ENCODE measurements at regions not wholly inside any gene's neighbourhood (a gene's known extent, or its start where the extent isn't known, plus 50 kb on each side); places are given as distances from the start of the nearest gene placed in this dataset.

GRCh38 chr1:38291336-38291735, 244.7 kb upstream of the POU3F1 start:
- DNase-seq (ENCODE audit: extremely low spot score, unreplicated experiment) = no peak
- Mint-ChIP-seq H3K4me1 (ENCODE audit: unreplicated experiment) (no peaks in the 10 kb centered on the region), H3K9me3 (ENCODE audit: unreplicated experiment) (no peaks in the 10 kb centered on the region), H3K36me3 (ENCODE audit: unreplicated experiment) (no peaks in the 10 kb centered on the region), H3K4me3 (ENCODE audit: unreplicated experiment) (no peak overlapping the region), H3K27ac (ENCODE audit: unreplicated experiment) (no peak overlapping the region), H3K27me3 (ENCODE audit: unreplicated experiment) (peaks cover 12% of the 10 kb centered on the region)
- no peak for TF ChIP-seq CTCF (IDR thresholded peaks at IDR 0.05)

GRCh38 chr1:38289034-38289433, 242.4 kb upstream of the POU3F1 start:
- no peak for TF ChIP-seq CTCF (IDR thresholded peaks at IDR 0.05)
- H3K27ac Mint-ChIP-seq (ENCODE audit: unreplicated experiment) = no peak overlapping the region
- no peak overlapping the region for H3K4me3 Mint-ChIP-seq (ENCODE audit: unreplicated experiment)
- DNase-seq (ENCODE audit: extremely low spot score, unreplicated experiment) = peak; percentile 54
- H3K9me3 Mint-ChIP-seq (ENCODE audit: unreplicated experiment) = no peaks in the 10 kb centered on the region
- no peaks in the 10 kb centered on the region for H3K36me3 Mint-ChIP-seq (ENCODE audit: unreplicated experiment)
- H3K4me1 Mint-ChIP-seq (ENCODE audit: unreplicated experiment) = no peaks in the 10 kb centered on the region
- peaks cover 10% of the 10 kb centered on the region for H3K27me3 Mint-ChIP-seq (ENCODE audit: unreplicated experiment)

GRCh38 chr1:38287547-38287946, 241.0 kb upstream of the POU3F1 start:
- DNase-seq (ENCODE audit: extremely low spot score, unreplicated experiment) = no peak
- Mint-ChIP-seq H3K27ac (ENCODE audit: unreplicated experiment) (no peak overlapping the region), H3K4me1 (ENCODE audit: unreplicated experiment) (no peaks in the 10 kb centered on the region), H3K36me3 (ENCODE audit: unreplicated experiment) (no peaks in the 10 kb centered on the region), H3K4me3 (ENCODE audit: unreplicated experiment) (no peak overlapping the region), H3K9me3 (ENCODE audit: unreplicated experiment) (no peaks in the 10 kb centered on the region), H3K27me3 (ENCODE audit: unreplicated experiment) (peaks cover 8% of the 10 kb centered on the region)
- no peak for TF ChIP-seq CTCF (IDR thresholded peaks at IDR 0.05)

GRCh38 chr1:38287036-38287435, 240.4 kb upstream of the POU3F1 start:
- no peak for TF ChIP-seq CTCF (IDR thresholded peaks at IDR 0.05)
- no peaks in the 10 kb centered on the region for H3K9me3 Mint-ChIP-seq (ENCODE audit: unreplicated experiment)
- H3K4me3 Mint-ChIP-seq (ENCODE audit: unreplicated experiment) = no peak overlapping the region
- peak; percentile 66 for DNase-seq (ENCODE audit: extremely low spot score, unreplicated experiment)
- no peak overlapping the region for H3K27ac Mint-ChIP-seq (ENCODE audit: unreplicated experiment)
- H3K36me3 Mint-ChIP-seq (ENCODE audit: unreplicated experiment) = no peaks in the 10 kb centered on the region
- peaks cover 7% of the 10 kb centered on the region for H3K27me3 Mint-ChIP-seq (ENCODE audit: unreplicated experiment)
- H3K4me1 Mint-ChIP-seq (ENCODE audit: unreplicated experiment) = no peaks in the 10 kb centered on the region

- peak; percentile 77 for DNase-seq (ENCODE audit: extremely low spot score, unreplicated experiment)
- no peaks in the 10 kb centered on the region for H3K36me3 Mint-ChIP-seq (ENCODE audit: unreplicated experiment)
- H3K27ac Mint-ChIP-seq (ENCODE audit: unreplicated experiment) = no peak overlapping the region
- H3K9me3 Mint-ChIP-seq (ENCODE audit: unreplicated experiment) = peaks cover 5% of the 10 kb centered on the region
- no peak overlapping the region for H3K4me3 Mint-ChIP-seq (ENCODE audit: unreplicated experiment)
- peaks cover 11% of the 10 kb centered on the region for H3K27me3 Mint-ChIP-seq (ENCODE audit: unreplicated experiment)
- TF ChIP-seq CTCF (IDR thresholded peaks at IDR 0.05) = no peak
- H3K4me1 Mint-ChIP-seq (ENCODE audit: unreplicated experiment) = no peaks in the 10 kb centered on the region
Measured at GRCh38 chr1:38285807-38286530, 239.4 kb upstream of the POU3F1 start.

All from osteocyte (in vitro differentiated cells).